ENCODE measurements at regions not wholly inside any gene's neighbourhood (a gene's known extent, or its start where the extent isn't known, plus 50 kb on each side); places are given as distances from the start of the nearest gene placed in this dataset.

GRCh38 chr1:4594286-4594991 is 60.0 kb upstream of the AJAP1 start:
- no peaks in the 10 kb centered on the region for H3K36me3 Mint-ChIP-seq
- H3K27ac Mint-ChIP-seq: no peak overlapping the region
- H3K9me3 Mint-ChIP-seq: no peaks in the 10 kb centered on the region
- H3K4me3 Mint-ChIP-seq: no peak overlapping the region
- ATAC-seq: peak; percentile 31
- H3K4me1 Mint-ChIP-seq: no peaks in the 10 kb centered on the region
- peaks cover 13% of the 10 kb centered on the region for H3K27me3 Mint-ChIP-seq

- Mint-ChIP-seq H3K9me3 (no peaks in the 10 kb centered on the region), H3K27me3 (peaks cover 13% of the 10 kb centered on the region)
Observed at GRCh38 chr1:4595341-4596225, 58.8 kb upstream of the AJAP1 start.

GRCh38 chr1:4596486-4596885 is 57.9 kb upstream of the AJAP1 start:
- Mint-ChIP-seq H3K4me3 (no peak overlapping the region), H3K27ac (no peak overlapping the region), H3K36me3 (no peaks in the 10 kb centered on the region), H3K4me1 (no peaks in the 10 kb centered on the region), H3K27me3 (peaks cover 13% of the 10 kb centered on the region), H3K9me3 (no peaks in the 10 kb centered on the region)
- ATAC-seq: no peak

More at GRCh38 chr1:4595341-4596225, 58.8 kb upstream of the AJAP1 start:
- no peak for ATAC-seq
- no peaks in the 10 kb centered on the region for H3K4me1 Mint-ChIP-seq
- H3K4me3 Mint-ChIP-seq: no peak overlapping the region
- no peak overlapping the region for H3K27ac Mint-ChIP-seq
- no peaks in the 10 kb centered on the region for H3K36me3 Mint-ChIP-seq

GRCh38 chr1:4597020-4597419 is 57.4 kb upstream of the AJAP1 start:
- peaks cover 13% of the 10 kb centered on the region for H3K27me3 Mint-ChIP-seq
- ATAC-seq: no peak

GRCh38 chr1:4598561-4598960 is 55.8 kb upstream of the AJAP1 start:
- Mint-ChIP-seq H3K4me3 (no peak overlapping the region), H3K9me3 (no peaks in the 10 kb centered on the region), H3K36me3 (no peaks in the 10 kb centered on the region), H3K27ac (no peak overlapping the region), H3K27me3 (peaks cover 8% of the 10 kb centered on the region), H3K4me1 (no peaks in the 10 kb centered on the region)
- no peak for ATAC-seq

More at GRCh38 chr1:4597020-4597419, 57.4 kb upstream of the AJAP1 start:
- no peaks in the 10 kb centered on the region for H3K4me1 Mint-ChIP-seq
- H3K4me3 Mint-ChIP-seq: no peak overlapping the region
- H3K36me3 Mint-ChIP-seq: no peaks in the 10 kb centered on the region
- no peak overlapping the region for H3K27ac Mint-ChIP-seq
- no peaks in the 10 kb centered on the region for H3K9me3 Mint-ChIP-seq

- H3K4me1 Mint-ChIP-seq: no peaks in the 10 kb centered on the region
- H3K4me3 Mint-ChIP-seq: no peak overlapping the region
- H3K27ac Mint-ChIP-seq: no peak overlapping the region
- H3K36me3 Mint-ChIP-seq: no peaks in the 10 kb centered on the region
- no peaks in the 10 kb centered on the region for H3K27me3 Mint-ChIP-seq
- ATAC-seq: no peak
- H3K9me3 Mint-ChIP-seq: no peaks in the 10 kb centered on the region
Observed at GRCh38 chr1:4599521-4599920, 54.9 kb upstream of the AJAP1 start.

- no peak for ATAC-seq
- Mint-ChIP-seq H3K27ac (no peak overlapping the region), H3K4me1 (no peaks in the 10 kb centered on the region), H3K36me3 (no peaks in the 10 kb centered on the region), H3K27me3 (no peaks in the 10 kb centered on the region), H3K4me3 (no peak overlapping the region), H3K9me3 (no peaks in the 10 kb centered on the region)
Observed at GRCh38 chr1:4599951-4600481, 54.4 kb upstream of the AJAP1 start.

GRCh38 chr1:4600615-4601460 is 53.6 kb upstream of the AJAP1 start:
- Mint-ChIP-seq H3K9me3 (no peaks in the 10 kb centered on the region), H3K27me3 (peaks cover 7% of the 10 kb centered on the region), H3K4me1 (no peaks in the 10 kb centered on the region), H3K36me3 (no peaks in the 10 kb centered on the region), H3K27ac (no peak overlapping the region), H3K4me3 (no peak overlapping the region)
- ATAC-seq: peak; percentile 14

- Mint-ChIP-seq H3K4me3 (no peak overlapping the region), H3K27me3 (peaks cover 18% of the 10 kb centered on the region), H3K36me3 (no peaks in the 10 kb centered on the region), H3K27ac (no peak overlapping the region), H3K4me1 (no peaks in the 10 kb centered on the region), H3K9me3 (no peaks in the 10 kb centered on the region)
- no peak for ATAC-seq
Observed at GRCh38 chr1:4601941-4602340, 52.5 kb upstream of the AJAP1 start.

GRCh38 chr1:4602462-4603294 is 51.7 kb upstream of the AJAP1 start:
- Mint-ChIP-seq H3K4me1 (no peaks in the 10 kb centered on the region), H3K27ac (no peak overlapping the region), H3K36me3 (no peaks in the 10 kb centered on the region), H3K4me3 (no peak overlapping the region), H3K27me3 (peaks cover 23% of the 10 kb centered on the region), H3K9me3 (no peaks in the 10 kb centered on the region)
- no peak for ATAC-seq

GRCh38 chr1:4603295-4604110 is 50.9 kb upstream of the AJAP1 start:
- no peak for ATAC-seq
- no peak overlapping the region for H3K4me3 Mint-ChIP-seq
- peaks cover 3% of the 10 kb centered on the region for H3K9me3 Mint-ChIP-seq
- H3K27me3 Mint-ChIP-seq: peaks cover 31% of the 10 kb centered on the region
- H3K36me3 Mint-ChIP-seq: no peaks in the 10 kb centered on the region
- H3K27ac Mint-ChIP-seq: no peak overlapping the region
- H3K4me1 Mint-ChIP-seq: no peaks in the 10 kb centered on the region

Measured in stimulated activated memory B cell treated with anti-CD40 and anti-IgM and Interleukin-4, amounts not matched to agents 10 μg/mL and 1 μg/mL and 100 μg/mL, for 72 hours (primary cell).